ENCODE measurements at regions not wholly inside any gene's neighbourhood (a gene's known extent, or its start where the extent isn't known, plus 50 kb on each side); places are given as distances from the start of the nearest gene placed in this dataset.
"Not testable (repeated sequence)": the region's sequence is repeated elsewhere in the genome, so short reads cannot be mapped to it uniquely, and the experiment has no call there.

DNA sequence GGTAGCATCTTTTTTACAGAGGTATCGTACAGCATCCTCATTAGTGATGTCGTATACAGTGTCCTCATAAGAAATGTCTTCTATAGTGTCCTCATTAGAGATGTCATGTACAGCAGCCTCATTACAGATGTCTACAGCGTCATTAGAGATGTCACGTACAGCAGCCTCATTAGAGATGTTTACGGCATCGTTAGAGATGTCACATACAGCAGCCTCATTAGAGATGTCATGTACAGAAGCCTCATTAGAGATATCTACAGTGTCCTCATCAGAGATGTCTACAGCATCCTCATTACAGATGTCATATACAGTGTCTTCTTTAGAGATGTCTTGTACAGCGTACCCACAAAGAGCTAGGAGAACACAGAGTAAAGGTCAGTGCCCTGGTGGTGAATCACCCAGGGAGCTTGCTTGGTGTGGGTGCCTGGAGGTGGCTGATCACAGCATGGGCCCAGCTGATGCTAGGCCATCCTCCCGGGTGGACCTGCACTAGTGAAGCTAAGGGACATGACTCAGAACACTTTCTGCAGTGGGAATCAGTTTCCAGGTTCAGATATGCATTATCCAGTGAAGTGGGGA lies 109.2 kb downstream of the IGLL1 start:
- DNase-seq (ENCODE audit: low spot score): no peak

DNA sequence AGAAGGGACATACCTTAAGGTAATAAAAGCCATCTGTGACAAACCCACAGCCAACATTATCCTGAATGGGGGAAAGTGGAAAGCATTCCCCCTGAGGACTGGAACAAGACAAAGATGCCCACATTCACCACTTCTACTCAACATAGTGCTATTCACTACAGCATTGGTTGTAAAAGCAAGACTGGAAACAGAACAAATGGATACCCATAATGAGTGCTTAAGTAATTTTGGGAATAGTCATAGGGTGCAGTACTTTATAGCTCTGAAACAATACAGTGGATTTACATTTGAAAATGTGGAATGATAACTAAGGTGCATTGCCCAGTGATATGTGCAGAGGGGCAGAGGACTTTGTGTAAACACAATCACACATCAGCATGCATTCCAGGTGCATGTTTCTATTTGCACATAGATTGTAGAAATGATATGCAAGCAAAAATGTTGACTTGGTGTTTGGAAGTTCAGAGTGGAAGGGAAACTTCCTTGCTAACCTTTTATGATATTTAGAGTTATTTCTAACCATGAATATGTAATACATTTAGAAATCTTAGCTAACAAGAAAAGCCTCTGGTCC lies 112.3 kb downstream of the IGLL1 start:
- no peak for DNase-seq (ENCODE audit: low spot score)
- in situ Hi-C loops (cut with HindIII; ENCODE audit: low sequenced_read_pairs): no loop called here

More for the DNA sequence above, 109.2 kb downstream of the IGLL1 start:
- in situ Hi-C loops (cut with HindIII; ENCODE audit: low sequenced_read_pairs): no loop called here

DNA sequence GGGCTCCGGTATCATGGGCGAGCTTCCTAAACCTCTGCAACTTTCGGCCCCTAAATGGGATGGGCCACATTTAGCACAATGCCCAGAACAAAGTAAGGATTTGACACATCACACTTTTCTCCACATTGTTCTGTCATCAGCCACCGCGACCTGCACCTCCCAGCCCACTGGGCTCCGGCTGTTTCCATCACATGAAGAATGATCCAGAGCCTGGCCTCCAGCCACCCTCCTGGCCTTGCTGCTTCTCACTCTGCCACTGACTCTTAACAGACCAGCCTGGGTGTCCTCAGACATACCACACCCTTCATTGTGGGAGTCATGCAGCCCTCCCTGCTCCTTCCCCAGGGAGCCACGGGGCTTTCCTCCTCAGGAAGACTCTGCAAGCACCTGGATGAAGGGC lies 113.7 kb downstream of the IGLL1 start:
- no peak for DNase-seq (ENCODE audit: low spot score)
- in situ Hi-C loops (cut with HindIII; ENCODE audit: low sequenced_read_pairs): no loop called here

DNA sequence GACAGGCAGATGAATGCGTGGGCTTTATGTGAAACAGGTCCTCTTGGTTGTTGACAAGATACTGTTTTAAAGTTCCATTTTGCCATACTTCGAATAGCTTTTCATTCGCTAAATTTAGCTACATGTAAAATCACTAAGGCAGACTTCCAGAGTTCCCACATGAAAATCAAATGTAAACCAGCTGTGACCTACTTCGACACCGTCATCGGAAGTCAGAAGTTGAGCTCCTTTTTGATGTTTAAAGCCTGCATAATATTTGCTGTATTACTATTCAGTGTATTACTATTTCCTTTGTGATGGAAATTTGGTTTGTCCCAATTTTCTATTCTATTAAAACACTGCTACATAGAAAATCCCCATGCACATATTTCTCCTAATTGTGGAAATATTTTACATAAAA lies 115.3 kb downstream of the IGLL1 start:
- DNase-seq (ENCODE audit: low spot score); in situ Hi-C loops (cut with HindIII; ENCODE audit: low sequenced_read_pairs): not testable (repeated sequence)

DNA sequence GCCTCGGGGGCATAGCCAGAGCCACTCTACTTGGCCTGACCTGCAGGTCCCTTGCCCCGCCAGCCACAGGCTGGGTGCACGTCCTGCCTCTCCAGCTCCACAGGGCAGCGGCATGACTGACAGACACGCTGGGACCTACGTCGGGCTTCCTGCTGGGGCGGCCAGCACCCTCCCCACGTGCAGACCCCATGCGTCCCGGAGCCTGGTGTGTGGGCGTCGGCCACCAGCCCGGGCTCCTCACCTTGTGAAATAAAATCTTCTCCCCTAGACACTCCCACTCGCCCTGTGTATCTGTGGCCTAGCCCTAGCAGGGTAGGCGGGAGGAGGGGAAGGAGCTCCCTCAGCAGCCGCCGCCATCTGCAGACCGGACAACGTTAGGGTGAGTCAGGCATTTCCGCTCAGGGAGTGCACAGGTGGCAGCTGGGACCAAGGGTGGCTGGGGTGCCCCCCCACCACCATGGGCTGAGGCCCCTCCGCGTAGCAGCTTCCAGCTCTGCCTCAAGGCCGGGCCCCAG lies 119.5 kb downstream of the IGLL1 start:
- DNase-seq (ENCODE audit: low spot score); in situ Hi-C loops (cut with HindIII; ENCODE audit: low sequenced_read_pairs): not testable (repeated sequence)

DNA sequence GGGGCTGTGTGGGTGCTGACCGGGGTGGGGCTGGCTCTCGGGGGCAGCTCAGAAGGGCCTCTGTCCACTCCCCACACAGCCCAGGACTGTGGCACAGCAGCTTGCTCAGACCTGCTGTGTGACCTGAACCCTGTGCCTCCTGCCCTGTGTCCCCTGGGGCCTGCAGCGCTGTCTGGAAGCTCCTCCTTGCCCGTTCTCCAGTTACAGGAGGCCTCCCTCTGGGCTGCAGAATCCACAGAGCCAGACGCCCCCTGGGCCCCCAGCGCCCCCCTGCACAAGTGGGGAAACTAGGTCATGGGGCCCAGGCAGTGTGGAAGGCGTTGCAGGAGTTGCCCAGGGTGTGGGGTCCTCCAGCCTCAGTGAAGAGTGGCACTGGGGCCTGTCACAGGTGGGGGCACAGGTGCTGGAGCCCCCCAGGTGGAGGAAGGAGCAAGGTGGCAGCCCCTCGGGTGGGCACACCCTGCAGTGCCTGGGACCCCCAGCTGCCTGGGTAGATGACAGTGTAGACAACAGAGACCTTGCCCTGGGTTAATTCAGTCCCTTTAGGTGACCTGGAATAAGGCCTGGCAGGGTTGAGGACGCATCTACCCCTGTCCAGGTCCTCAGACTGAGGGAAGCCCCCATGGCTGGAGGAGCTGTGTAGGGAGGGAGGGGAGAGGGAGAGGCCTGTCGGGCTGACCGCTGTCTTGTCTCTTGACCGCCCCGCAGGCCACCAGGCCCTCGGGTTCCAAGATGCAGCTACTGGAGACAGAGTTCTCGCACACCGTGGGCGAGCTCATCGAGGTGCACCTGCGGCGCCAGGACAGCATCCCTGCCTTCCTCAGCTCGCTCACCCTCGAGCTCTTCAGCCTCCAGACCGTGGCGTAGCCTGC lies 120.2 kb downstream of the IGLL1 start:
- in situ Hi-C loops (cut with HindIII; ENCODE audit: low sequenced_read_pairs): not testable (repeated sequence)

DNA sequence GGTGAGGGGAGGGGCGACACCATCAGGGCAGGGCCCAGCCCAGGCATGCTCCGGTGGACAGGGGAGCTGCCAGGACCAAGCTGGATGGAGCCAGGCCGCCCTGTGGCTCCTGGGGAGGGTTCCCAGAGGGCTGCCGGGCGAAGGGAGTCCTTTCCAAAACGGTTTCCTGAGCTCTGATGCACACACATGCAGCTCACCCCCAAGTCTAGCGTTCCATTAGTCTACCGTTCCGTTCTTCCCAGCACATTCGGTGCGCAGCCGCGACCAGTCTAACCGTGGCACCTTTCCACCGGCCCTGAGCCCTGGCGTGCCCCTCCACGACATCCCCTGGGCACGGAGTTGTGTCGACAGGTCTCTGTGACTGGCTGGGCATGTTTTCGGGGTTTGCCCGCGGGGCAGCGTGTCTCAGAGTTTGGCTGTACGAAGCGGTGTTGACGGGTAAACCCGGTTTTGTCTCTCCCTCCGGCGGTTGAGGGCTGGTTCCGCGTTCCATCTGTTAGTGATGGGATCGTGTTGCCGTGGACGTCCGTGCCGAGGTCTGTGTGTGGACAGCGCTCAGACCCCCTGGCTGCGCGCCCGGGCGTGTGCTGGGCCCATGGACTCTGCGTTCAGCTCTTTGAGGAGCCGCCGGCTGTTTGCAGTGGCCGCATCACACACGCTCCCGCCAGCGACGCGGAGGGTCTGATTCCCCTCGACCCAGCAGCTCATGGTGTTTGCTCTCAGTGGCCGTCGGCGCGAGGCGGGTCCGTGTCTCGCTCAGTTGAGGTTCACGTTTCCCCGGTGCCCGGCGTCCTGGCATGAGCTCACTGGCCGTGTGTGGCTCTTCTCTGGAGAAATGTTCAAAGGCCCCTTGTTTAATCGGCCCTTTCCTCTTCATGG lies 121.2 kb downstream of the IGLL1 start:
- in situ Hi-C loops (cut with HindIII; ENCODE audit: low sequenced_read_pairs): no loop called here
- DNase-seq (ENCODE audit: low spot score): no peak

More for the DNA sequence above, 120.2 kb downstream of the IGLL1 start:
- DNase-seq (ENCODE audit: low spot score): not testable (repeated sequence)

DNA sequence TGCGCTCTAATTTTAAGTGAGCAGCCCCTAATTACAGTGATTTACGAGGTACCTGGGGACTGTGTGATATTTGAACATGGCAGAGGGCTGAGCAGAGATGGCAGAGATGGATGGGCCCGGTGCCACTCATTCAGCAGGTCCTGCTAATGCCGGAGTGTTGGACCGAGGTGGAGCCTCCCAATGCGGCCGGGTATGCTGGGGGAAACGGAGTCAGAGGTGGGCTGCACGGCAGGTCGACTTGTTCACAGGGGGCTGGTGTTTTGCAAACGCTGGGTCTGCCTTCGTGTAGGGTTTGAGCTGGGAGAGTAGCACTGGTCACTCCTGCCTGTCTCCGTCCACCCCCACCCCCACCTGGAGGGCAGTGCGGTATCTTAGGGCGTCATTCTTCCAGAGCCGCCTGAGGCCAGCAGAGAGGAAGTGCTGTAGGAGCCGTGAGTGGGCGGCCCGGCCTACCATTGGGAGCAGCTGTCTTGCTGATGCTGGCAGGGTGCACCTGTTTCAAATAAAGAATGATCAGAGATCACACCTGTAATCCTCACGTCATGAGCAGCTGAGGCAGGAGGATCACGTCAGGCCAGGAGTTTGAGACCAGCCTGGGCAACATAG lies 122.6 kb downstream of the IGLL1 start:
- in situ Hi-C loops (cut with HindIII; ENCODE audit: low sequenced_read_pairs): no loop called here
- peak; percentile 4 for DNase-seq (ENCODE audit: low spot score)

DNA sequence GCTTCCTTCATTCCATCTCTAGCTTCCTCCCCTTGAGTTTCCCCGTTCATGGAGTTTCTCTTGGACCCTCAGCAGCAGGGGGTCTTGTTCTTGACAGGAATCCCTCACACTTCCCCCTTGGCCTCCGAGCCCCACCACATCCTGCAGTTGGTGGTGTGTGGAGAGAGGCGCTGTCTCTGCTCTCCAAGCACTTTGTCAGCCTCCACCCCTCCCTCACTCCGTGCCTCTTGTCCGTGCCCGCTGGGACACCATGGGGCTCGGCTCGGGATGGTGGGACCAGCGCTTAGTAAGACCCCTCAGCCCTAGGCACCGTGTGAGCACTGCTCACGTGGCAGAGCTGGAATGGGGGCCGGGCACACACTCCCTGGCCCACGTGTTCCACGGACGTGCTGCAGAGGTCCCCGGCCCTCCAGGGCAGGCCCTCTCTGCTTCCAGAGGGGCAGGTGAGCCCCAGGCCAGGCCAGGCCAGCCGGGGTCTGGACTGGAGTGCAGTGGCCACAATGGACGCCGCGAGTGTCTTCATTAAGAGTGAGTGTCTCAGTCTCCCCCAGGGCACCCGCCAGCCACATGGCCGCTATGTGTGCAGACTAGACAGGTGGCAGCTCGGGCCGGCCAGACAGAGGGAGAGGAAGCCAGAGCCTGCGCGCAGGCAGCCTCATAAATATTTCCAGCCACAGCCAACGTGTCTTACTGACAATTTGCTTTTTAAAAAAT lies 123.3 kb downstream of the IGLL1 start:
- peak; percentile 69 for DNase-seq (ENCODE audit: low spot score)
- in situ Hi-C loops (cut with HindIII; ENCODE audit: low sequenced_read_pairs): not testable (repeated sequence)

DNA sequence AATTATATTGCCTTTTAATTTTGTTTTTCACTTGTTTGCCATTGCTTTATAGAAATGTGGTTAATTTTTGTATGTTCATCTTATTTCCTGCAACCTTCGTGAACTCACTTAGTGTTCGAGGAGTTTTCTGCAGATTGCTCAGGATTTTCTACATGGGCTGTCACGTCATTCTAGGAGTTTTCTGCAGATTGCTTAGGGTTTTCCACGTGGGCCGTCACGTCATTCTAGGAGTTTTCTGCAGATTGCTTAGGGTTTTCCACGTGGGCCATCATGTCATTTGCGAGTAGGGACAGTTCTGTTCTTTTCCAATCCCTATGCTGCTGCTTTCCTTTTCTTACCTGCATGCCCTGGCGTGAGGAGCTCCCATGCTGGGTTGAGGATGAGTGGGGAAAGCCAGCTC lies 125.7 kb downstream of the IGLL1 start:
- in situ Hi-C loops (cut with HindIII; ENCODE audit: low sequenced_read_pairs); DNase-seq (ENCODE audit: low spot score): not testable (repeated sequence)

DNA sequence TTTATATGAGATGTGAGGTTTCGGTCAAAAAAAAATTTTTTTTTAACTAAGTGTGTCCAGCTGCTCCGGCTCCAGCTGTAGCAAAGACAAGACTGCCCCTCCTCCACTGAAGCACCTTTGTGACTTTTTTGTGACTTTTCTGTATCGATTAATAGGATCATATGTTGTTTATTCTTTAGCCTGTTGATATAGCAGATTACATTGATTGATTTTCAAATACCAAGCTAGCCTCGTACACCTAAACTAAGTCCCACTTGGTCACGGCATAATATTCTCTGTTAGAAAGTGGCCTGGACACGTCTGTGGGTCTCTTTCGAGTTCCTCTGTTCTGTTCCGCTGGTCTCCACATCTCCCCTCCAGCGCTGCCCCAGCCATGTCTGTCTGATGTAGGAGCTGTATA lies 126.8 kb downstream of the IGLL1 start:
- DNase-seq (ENCODE audit: low spot score): no peak
- in situ Hi-C loops (cut with HindIII; ENCODE audit: low sequenced_read_pairs): no loop called here

DNA sequence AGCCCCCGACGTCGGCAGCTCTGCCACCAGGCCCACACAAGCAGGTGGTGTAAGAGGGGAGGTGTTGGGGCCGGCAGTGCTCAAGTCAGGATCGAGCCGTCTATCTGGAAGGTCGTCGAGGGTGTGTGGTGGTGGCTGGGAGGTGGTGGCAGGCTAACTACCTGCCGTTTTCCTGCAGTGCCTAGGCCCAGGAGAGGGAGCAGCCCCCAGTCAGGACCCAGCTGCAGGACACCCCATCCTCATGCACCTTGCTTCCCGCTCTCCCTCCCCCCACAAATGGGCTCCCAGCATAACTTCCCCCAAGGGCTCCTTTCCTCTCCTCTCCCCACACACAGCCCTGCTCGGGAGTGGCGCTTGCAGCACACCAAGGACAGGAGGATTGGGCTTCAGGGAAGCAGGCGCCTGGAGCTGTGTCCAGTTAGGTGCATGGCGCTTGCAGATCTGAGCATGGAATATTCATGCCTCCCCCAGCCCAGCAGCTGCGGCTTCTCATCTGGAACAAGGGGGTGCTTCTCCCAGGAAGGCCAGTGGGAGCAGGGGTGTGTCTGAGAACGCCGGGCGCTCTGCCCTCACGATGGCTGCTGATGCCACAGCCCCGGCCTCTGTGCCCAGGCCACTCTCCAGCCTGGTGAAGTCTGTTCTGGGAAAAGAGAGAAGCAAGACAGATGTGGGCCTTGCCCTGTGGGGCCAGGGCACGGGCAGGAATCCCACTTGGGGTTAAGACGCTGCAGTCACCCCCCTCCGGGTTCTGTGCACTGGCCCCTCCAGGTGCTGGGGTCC lies 127.7 kb downstream of the IGLL1 start:
- in situ Hi-C loops (cut with HindIII; ENCODE audit: low sequenced_read_pairs): no loop called here
- DNase-seq (ENCODE audit: low spot score): no peak

DNA sequence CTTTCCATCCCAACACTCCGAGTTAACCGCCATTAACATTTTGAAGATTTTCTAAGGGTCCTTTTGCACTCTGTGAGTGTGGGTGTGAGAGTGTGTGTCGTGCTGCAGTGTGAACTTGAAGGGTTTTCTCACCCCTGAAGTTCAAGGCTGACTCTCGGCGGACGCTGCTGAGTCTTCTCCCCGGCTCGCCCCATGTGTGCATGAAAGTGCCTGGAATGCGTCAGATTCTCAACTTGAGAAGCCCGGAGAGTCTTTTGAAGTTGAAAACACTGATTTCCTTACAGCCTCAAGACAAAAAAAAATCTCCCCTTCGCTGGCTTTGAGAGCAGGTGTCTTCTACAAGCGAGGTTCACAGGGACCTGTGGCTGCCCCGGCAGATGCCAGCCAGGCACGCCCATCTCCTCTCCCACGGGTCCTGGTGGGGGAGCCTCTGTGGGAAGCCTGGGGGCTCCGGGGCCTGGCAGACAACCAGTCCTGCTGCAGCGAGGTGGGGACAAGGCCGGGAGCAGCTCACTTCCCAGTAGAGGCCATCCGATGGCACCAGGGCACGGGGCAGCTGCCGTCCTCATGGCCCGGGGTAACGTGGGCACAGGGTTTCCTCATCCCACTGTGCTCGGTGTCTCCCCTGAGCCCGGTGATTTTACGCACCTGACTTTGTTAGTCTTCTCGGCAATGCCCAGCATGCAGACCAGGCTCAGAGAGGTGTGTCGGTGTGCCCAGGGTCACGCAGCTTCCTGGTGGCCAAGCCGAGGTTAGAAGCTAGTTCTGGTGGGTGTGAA lies 128.4 kb downstream of the IGLL1 start:
- in situ Hi-C loops (cut with HindIII; ENCODE audit: low sequenced_read_pairs); DNase-seq (ENCODE audit: low spot score): not testable (repeated sequence)

DNA sequence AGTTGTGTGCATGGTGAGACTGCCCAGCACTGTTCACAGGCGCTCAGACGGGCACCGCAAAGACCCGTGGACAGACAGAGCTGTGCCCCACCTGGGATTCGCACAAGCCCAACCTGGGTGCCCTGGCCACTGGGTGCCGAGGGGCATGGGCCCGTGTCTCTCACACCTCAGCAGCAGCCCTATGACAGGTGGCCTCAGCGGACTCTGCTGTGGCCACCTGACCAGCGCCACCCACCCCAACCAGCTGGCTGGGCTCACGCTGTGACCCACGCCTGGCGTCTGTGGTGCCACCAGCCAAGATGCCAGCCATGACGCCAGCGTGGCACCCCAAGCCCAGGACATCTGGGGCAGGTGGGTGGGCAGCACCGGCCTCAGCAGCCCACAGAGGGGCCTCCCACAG lies 129.3 kb downstream of the IGLL1 start:
- in situ Hi-C loops (cut with HindIII; ENCODE audit: low sequenced_read_pairs); DNase-seq (ENCODE audit: low spot score): not testable (repeated sequence)

DNA sequence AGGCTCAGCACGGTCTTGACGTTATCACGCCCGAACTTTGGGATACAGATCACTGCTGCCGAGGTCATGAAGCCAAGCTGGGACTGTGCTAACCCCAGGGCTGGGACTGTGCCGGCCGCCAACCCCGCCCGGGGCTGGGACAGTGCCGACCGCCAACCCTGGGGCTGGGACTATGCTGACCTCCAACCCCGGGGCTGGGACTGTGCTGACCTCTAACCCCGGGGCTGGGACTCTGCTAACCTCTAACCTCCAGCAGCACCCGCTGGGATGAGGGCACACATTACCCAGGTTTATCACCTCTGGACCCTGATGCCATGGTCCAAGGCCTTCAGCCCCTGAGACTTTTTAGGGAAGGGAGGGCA lies 129.7 kb downstream of the IGLL1 start:
- in situ Hi-C loops (cut with HindIII; ENCODE audit: low sequenced_read_pairs): no loop called here
- no peak for DNase-seq (ENCODE audit: low spot score)

DNA sequence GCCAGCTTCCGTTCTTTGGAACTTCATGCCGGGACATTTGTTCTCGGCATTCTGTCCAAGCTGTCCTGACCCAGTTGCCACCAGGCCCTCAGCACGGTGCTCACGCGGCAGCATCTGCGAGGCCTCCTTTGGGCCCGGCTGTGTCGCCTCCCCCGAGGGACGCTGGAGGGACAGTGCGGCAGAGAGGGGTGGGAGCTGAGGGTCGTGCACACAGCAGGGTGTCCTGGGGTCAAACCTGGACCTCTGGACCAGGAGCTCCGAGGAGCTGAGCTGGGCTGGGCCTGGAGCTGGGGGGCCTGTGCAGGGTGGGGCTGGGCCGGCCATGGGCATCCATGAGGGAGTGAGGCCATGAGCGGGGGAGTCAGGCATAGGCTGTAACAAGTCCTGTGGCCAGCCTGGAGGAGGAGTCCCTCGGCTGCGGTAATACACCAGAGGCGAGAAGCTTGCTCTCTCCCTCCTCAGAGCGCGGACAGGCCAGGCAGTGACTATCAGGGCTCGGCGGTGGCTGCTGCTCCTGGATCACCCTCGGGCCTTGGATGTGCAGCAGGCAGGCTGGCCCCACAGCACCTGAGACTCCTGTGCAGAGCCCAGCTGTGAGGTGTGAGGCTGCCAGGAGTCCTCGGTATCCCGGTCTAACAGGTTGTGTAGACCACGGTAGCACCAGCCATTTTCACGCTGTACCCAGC lies 130.2 kb downstream of the IGLL1 start:
- peak; percentile 8 for DNase-seq (ENCODE audit: low spot score)
- in situ Hi-C loops (cut with HindIII; ENCODE audit: low sequenced_read_pairs): not testable (repeated sequence)

Data from G401 (cell line).